NK-92 treated with Interleukin-12 subunit alpha and Interleukin-12 subunit beta, amount 100 ng/mL, for 24 hours (cell line): ENCODE measurements at regions not wholly inside any gene's neighbourhood (a gene's known extent, or its start where the extent isn't known, plus 50 kb on each side); places are given as distances from the start of the nearest gene placed in this dataset.
"Not testable (repeated sequence)": the region's sequence is repeated elsewhere in the genome, so short reads cannot be mapped to it uniquely, and the experiment has no call there.

Source experiments
- DNase-seq: peaks from one replicate; lab custom pipeline; 2025; lab: John Stamatoyannopoulos, UW

DNA sequence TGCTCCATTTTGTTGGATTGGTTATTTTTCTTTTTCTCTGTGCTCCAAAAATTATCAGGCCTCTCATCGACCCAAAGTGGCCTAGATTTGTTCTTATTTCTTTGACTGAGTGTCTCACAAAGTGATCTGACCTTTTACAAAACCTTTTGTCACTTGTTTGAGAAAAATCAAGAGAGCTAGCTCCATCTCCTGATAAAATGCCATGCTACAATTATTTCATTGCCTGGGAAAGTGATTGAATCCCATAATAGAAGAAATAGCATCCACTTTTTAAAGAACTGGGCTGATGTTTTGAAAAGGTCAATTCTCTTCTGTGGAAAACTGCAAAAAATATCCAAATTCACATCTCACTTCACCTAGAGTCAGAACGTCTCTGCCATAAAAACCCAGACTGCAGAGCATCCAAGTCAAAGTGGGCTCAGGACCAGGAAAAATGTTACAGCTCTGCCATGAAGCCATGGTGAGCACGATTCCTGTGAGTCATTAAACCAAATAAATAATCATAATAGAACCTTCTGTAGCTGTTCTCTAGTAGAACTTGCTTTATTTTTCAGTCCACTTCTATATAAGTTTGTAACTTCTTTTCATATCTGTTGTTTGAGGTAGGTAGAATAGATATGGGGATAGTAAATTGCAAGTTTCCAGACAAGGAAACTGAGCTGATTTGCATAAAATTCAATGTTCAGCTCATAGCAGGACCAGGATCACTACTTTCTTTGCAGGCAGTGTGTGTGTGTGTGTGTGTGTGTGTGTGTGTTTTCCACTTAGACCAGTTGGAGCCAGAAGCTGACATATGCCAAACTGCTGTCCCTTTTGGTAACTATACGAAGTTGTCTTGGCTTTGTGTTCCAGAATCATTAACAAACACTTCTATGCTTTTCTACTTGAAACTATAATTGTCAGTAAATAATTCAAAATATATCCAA lies 632.5 kb upstream of the ANKRD30A start:
- no peak for DNase-seq

DNA sequence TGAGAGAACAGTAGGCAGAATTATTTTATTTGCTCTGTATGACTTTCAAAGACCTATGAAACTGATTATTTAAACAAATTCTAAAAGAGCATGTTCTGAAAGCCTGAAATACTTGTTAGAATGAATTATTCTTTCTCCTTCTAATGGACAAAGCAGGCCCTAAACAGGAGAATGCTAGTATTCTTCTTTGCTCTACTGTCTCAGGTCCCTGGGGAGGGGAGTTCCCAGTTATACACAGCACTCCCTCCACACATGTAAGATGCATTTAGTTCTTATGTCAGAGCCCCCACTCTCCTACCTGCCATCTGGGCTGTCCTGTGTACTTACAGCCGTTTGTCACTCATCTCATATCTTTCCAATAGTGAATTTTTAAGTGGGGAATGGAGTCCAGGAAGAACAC lies 633.5 kb upstream of the ANKRD30A start:
- no peak for DNase-seq

DNA sequence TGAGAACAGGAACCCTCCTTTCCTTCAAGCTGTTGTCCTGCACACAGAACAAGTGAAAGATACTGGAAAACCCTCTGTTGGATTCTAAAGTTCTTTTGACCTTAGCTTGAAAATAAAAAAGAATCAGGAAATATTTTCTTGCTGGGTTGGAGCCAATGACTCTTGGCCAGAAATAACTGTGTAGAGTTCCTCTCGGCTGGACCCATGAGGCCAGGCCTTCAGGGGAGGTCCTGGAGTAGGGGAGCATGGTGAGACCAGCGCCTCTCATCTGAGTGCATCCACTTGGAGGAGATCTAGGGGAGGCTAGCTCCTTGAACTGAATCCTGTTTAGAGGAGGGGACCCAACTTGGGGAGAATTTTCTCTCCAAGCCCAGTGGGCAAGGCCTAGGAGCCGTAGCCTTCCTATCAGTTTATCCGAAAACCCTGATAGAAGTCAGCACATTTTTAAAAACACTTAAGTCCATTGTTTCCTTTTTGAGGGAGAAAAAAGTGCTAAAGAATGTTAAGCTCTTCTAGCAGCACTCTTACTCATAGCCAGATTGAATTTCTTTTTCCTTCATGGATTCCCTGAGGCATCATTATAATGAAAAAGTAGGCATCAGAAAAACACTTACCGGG lies 635.7 kb upstream of the ANKRD30A start:
- DNase-seq: no peak

DNA sequence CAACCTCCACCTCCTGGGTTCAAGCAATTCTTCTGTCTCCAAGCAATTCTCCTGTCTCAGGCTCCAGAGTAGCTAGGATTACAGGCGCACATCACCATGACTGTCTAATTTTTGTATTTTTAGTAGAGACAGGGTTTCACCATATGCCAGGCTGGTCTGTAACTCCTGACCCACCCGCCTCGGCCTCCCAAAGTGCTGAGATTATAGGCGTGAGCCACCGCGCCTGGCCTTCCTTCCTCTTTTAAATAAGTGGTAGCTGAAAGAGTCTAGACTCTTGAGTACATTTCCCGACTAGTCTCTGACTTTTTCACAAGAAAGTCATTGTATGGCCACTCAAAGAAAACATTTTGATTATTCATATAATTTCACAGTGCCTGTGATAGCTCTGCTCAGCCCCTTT lies 636.2 kb upstream of the ANKRD30A start:
- no peak for DNase-seq

DNA sequence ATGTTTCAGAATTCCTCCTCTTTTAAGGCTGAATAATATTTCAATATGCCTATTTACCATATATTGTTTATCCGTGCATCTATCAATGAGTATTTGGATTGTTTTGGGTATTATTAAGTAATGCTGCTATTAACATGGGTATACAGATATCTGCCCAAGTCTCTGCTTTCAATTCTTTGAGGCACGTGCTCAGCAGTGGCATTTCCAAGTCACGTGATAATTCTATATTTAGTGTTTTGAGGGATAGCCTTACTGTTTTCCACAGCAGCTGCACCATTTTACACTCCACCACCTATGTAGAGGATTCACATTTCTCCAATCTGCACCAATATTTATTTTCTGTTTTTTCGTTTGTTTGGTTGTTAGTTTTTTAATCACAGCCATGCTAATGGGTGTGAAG lies 636.8 kb upstream of the ANKRD30A start:
- no peak for DNase-seq

DNA sequence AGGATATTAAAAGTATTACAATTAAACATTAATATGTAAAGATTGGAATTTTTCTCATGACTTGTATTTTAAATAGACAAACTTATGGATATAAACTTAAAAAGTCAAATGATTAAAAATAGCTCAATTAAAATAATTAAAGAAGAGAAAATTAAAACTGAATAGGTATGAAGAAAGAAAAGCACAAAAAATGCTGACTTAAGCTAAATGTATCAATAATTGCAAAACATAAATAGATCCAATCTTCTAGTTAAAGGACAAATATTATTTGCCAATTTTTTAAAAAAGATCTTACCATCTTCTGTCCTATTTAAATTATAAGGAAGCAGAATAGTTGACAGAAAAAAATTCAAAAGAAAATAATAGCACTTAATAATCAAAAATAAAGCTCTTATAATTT lies 646.3 kb upstream of the ANKRD30A start:
- DNase-seq: no peak

DNA sequence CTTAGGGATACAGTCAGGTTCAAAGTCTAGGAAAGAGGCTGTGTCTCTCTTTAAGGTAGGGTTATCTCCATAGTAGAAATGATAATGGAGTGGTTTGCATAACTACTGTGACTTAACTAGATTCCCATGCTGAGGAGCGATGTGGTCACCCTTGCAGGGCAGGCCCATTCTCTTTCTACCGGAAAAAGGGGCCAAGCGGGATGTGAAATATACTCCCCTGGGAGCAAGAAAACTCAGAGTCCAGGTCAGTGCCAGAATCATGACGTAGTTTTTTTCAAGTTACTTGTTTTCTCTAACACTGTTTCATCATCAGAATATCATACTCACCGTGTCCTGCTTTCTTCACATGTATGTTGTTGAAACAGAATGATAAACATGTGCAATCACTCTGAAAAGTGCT lies 649.0 kb upstream of the ANKRD30A start:
- no peak for DNase-seq

DNA sequence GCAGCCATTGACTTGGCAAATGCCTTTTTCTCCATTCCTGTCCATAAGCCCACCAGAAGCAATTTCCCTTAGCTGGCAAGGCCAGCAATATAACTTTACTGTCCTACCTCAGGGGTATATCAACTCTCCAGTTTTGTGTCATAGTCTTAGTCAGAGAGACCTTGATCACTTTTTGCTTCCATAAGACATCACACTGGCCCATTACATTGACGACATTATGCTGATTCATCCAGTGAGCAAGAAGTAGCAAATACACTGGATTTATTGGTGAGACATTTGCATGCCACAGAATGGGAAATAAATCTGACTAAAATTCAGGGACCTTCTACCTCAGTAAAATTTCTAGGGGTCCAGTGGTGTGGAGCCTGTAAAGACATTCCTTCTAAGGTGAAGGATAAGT lies 649.7 kb upstream of the ANKRD30A start:
- DNase-seq: no peak

DNA sequence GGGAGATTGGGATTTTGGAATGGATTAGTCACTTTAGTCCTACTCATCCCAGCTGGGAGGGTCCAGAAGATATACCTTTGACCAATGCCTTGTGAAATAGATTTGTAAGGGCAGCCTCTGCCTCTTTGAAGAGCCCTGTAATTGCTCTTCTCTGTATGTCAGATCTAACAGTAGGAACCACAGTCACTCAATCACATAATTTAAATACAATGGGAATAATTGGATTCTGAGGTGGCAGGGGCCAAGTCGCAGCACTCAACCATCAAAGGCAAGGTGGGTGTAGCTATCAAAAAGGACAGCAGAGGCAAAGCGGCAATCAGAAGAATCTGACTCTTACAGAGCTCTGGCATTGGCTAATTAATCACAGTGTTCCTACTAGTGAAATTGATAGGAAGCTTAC lies 650.9 kb upstream of the ANKRD30A start:
- no peak for DNase-seq

DNA sequence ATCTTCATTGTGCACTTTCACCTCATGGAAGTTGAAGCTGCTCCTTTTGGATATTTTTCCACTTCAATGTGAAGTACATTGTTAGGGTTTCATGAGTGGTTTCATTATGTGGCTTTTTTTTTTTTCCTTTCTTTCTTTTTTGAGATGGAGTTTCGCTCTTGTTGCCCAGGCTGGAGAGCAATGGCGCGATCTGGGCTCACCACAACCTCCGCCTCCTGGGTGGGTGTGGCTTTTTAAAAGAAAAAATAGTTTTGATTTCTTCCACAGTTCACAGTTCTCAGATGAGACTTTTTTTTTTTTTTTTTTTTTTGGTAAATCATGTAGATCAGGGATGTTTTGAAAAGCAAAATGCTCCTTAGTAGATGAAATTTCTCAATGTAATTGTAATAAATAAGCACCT lies 652.3 kb upstream of the ANKRD30A start:
- no peak for DNase-seq

DNA sequence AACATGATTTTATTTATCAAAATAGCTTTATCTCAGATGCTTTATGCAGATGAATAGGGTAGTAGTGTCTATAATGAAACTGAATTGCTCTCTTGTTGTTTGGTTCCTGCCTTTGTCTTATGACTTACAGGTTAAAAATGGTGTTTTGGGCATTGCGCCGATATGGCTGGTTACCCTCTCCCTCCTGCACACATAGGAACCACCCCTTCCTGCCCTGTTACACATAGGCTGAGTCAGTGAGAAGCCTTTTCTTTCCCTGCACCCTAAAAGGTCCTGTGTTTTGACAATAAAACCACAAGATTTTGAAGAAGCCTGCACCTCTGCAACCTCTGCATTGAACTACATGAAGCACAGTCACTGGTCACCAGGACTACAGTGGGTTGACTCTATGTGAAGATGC lies 655.8 kb upstream of the ANKRD30A start:
- no peak for DNase-seq

DNA sequence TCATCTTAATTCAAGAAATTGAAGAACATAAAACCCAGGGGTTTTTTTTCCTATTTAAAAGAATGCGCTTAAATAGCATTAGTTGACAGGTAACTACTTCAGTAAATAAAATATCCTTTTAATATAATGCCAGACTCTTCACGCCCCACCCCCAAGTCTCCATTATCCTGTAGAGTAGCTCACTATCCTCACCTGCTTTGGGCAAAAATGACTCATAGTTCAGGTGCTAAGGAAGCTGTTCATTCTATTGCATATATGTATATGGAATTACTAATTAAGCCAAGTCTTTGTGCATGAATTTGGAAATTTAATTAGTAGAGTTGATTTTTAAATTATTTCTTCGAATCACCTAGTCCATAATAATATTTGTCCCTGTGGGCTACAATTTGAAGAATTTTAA lies 656.8 kb upstream of the ANKRD30A start:
- DNase-seq: no peak

DNA sequence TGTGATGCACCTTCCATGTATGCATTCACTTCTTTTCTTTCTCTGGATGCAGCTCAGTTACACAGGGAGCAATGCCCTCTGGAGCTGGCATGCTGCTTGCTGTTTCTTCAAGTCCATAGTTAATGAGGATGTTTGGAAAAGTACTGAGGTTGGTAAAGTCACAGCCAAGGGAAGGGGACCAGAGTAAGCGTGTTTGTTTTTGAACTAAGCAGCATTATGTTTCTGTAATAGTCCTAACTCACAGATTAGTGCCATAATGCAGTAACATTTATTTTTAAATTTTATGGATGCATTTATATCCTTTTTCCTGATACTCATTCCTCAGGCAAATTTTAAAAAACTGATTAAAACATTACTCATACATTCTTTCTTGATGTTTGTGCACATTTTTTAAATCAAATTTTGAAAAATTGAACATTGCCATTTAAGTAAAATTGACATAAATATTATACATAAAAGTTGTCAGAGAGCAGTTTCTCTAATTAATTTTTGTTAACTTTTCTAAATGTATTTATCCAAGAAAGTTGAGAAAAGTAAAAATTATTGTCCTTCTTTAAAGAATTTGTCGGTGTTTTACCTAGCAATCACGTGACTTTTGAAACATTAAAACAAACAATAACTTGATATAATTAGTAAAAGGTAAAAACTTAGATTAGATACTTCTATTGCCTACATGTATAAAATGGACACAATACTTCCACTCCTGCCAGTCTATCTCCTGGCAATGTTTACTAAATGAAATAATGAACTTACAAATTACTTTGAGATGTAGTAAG lies 659.6 kb upstream of the ANKRD30A start:
- DNase-seq: no peak

DNA sequence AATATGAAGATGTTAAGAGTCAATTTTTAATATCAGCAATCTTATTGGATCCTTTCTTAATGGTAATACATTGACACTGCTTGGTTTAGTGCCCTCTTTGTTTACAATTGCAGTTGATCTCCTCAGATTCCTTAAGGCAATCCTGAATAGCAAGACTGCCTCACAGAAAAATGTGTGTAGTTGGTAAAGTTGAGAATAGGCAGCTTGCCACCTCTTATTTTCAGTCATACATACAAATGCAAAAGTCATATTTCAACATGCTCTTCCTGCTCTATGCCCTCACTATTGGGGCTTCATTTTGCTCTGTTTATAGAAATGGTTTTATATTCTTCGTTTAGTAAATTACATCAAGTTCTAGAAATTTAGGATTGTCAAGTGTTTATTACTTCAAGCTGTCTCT lies 661.1 kb upstream of the ANKRD30A start:
- DNase-seq: no peak

DNA sequence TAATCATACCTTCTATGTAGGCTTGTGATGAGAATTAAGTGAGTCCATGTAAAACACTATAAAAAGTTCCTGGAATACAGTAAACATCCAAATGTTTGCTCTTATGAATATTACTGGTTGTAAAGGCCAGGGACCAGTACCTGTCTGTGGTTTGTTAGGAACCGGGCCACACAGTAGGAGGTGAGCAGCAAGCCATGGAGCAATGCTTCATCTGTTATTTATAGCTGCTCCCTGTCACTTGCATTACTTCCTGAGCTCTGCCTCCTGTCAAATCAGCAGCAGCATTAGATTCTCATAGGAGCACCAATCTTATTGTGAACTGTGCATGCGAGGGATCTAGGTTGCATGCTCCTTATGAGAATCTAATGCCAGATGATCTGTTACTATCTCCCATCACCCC lies 662.0 kb upstream of the ANKRD30A start:
- no peak for DNase-seq

DNA sequence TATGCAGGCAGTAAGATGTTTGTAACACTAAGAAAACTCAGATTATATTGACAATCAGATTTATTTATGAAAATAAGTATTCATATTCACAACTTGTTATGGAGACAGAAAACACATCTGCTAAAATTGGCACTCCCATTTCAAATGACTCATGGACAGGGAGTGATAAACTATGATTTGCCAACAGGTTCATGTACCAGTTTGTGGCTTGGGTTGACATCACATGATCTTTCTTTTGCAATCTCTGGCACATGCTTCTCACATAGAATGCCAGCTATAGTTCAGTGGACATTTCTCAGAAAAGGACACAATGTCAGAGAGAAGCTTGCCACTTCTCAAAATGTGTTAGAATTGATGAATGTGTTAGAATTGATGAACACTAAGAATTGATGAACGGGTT lies 663.2 kb upstream of the ANKRD30A start:
- no peak for DNase-seq

DNA sequence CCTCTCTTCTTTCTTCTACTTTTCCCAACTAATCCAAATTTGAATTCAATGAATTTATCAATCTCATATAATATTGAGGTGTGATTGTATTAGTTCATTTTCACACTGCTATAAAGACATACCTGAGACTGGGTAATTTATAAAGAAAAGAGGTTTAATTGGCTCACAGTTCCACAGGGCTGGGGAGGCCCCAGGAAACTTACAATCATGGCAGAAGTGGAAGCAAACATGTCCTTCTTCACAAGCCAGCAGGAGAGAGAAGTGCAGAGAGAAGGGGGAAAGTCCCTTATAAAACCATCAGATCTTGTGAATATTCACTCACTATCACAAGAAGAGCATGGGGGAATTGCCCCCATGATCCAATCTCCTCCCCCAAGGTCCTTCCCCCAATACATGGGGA lies 667.0 kb upstream of the ANKRD30A start:
- not testable (repeated sequence) for DNase-seq

DNA sequence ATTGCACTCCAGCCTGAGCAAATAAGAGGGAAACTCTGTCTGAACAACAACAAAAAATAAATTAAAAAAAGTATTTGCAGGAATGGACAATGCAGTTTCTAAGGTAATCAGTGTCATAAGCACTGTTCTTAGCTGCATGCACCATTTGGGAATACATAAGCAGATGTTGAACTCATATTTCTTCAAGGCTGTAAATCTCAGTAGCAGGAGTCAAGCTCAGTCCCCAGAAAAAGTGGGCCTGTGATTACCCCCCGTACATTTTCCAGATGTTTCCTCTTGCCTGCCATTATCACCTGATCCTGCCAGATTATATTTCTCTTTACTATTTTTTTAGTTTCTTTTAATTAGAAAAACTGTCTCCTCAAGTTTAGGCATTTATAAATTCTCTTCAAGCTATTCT lies 667.6 kb upstream of the ANKRD30A start:
- DNase-seq: no peak

DNA sequence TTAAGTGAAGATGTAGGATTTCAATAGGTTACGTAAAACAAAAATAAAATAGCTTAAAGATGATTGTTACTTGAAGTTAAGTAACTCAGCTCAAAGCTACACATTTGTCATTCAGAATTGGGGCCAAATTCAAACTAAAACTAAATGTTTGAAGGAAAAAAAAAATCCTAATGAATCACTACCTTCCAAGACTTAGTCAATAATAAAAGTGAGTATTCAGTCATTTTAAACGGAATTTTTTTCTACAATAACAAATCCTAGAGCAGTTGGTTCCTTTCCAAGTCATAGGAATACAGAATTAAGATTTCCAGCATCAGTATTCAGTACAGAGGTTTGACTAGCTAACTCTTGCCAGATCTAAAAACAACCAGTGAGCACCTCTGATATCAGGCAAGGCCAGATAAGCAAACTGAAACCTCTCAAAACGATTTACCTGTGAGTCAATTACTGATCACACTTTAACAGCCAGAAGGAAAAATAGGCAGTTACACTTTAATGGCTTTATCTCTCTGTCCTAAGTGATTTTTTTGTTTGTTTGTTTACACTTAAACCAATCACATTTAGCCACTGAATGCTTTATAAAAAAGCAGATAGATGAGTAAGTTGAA lies 669.8 kb upstream of the ANKRD30A start:
- DNase-seq: no peak

DNA sequence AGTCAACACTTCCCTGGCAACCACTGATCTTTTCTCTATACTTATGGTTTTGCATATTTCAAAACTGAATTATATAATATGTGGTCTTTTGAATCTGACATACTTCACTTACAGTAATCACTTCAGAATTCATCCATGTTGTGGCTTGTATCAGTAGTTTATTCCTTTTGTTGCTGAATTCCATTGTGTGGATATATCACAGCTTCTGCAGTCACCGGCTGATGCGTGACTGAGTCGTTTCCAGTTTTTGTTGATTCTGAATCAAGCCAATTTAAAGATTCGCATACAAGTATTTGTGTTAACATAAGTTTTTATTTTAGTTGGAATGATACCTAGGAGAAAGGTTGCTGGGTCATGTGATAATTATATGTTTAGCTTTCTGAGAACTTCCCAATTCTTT lies 672.5 kb upstream of the ANKRD30A start:
- DNase-seq: no peak

DNA sequence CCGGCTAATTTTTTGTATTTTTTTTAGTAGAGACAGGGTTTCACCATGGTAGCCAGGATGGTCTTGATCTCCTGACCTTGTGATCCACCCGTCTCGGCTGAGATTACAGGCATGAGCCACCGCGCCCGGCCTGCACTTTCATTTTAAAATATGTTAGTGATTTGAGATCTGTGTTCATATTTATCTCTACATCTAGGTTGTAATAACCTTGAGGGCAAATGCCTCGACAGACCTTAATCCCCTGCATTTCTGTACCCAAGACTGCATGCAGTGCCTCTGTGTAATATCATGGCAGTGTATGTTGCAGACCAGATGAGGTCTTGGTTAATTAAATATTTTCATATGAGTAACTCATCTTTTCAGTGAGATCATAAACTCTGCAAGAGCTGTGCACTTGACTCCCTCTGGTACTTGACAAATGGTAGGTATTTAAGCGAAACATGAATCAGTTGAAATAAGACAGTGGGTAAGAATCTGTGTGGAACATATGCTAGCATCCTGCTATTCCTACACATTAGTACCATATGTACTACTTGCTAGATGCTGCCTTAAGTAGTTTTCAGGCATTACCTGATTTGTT lies 673.9 kb upstream of the ANKRD30A start:
- DNase-seq: no peak

DNA sequence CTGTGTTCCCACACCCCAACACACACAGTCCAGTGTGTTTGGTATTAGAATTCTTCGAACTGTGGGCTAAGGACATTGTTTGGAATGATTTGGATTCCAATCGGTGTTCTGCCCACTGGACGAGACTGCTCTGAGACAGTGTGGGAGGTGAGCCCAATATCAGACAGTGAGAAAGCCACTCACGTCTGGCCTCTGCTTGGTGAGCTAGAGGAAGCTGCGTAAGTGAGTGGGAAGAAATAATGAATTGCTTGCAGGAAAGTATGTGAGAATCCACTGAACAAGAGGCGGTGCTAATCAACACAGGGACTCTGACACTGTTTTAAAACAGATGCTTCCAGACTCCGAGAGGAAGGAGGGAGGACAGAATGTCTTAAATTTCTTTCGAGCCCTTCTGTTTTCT lies 675.0 kb upstream of the ANKRD30A start:
- no peak for DNase-seq
